ENCODE measurements at regions not wholly inside any gene's neighbourhood (a gene's known extent, or its start where the extent isn't known, plus 50 kb on each side); places are given as distances from the start of the nearest gene placed in this dataset.

- intact Hi-C loops (cut with DNase I), result no loop called here
- ATAC-seq (no peak), DNase-seq (no peak)
- Histone ChIP-seq H3K4me1 (no peaks in the 10 kb centered on the region), H3K9me3 (no peaks in the 10 kb centered on the region), H3K36me3 (replicated peaks in 1 of 2; ENCODE audit: insufficient read depth in 1 of 2, low read depth in 2 of 2) (no peaks in the 10 kb centered on the region), H3K27me3 (no peaks in the 10 kb centered on the region), H3K27ac (no peak overlapping the region), H3K4me3 (no peak overlapping the region)
- 60 to 65% methylated on average over 6 of the region's 6 CpGs for WGBS, 2 donors
- TF ChIP-seq POLR2A (IDR thresholded peaks at IDR 0.05), result no peak
- TF ChIP-seq CTCF (IDR thresholded peaks at IDR 0.05), result no peak
These were observed 487.5 kb downstream of the EPM2A start for GRCh38 chr6:145247692-145248419.

- H3K9me3 ChIP-seq, result no peaks in the 10 kb centered on the region
- TF ChIP-seq CTCF (IDR thresholded peaks at IDR 0.05), result no peak
- TF ChIP-seq POLR2A (IDR thresholded peaks at IDR 0.05), result no peak
- ATAC-seq, result no peak
- H3K27ac ChIP-seq, result no peak overlapping the region
- no peak for DNase-seq
- no peaks in the 10 kb centered on the region for H3K4me1 ChIP-seq
- no peaks in the 10 kb centered on the region for H3K27me3 ChIP-seq
- no peak overlapping the region for H3K4me3 ChIP-seq
- intact Hi-C loops (cut with DNase I), result no loop called here
- 52 to 60% methylated on average over 3 of the region's 3 CpGs for WGBS, 2 donors
- no peaks in the 10 kb centered on the region for H3K36me3 ChIP-seq (replicated peaks in 1 of 2; ENCODE audit: insufficient read depth in 1 of 2, low read depth in 2 of 2)
These were observed 484.9 kb downstream of the EPM2A start for GRCh38 chr6:145250436-145250835.

DNA sequence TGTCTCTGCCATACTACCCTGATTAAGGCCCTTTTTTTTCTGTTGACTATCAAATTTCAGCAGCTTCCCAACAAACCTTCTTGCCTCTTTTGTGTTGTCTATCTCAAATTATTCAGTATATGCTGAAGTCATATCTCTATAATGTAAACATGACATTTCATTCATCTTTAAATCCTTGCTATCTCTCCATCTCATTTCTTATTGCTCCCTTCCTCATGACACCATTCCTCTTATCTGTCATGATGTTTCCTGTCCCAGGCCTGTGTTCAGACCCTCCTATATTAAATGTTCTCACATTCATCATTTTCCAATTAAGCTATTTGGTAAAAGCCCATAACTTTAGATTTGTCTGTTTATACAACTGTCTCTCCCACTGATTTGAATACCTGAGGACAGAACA lies 482.6 kb downstream of the EPM2A start:
- TF ChIP-seq CTCF (IDR thresholded peaks at IDR 0.05) (no peak), POLR2A (IDR thresholded peaks at IDR 0.05) (no peak)
- intact Hi-C loops (cut with DNase I), result no loop called here
- no peaks in the 10 kb centered on the region for H3K36me3 ChIP-seq (replicated peaks in 1 of 2; ENCODE audit: insufficient read depth in 1 of 2, low read depth in 2 of 2)
- DNase-seq, result no peak
- H3K27ac ChIP-seq, result no peak overlapping the region
- H3K9me3 ChIP-seq, result no peaks in the 10 kb centered on the region
- H3K4me1 ChIP-seq, result no peaks in the 10 kb centered on the region
- H3K4me3 ChIP-seq, result no peak overlapping the region
- ATAC-seq, result no peak
- H3K27me3 ChIP-seq, result no peaks in the 10 kb centered on the region

- Histone ChIP-seq H3K27ac (no peak overlapping the region), H3K27me3 (no peaks in the 10 kb centered on the region), H3K4me3 (no peak overlapping the region), H3K9me3 (no peaks in the 10 kb centered on the region), H3K4me1 (no peaks in the 10 kb centered on the region), H3K36me3 (replicated peaks in 1 of 2; ENCODE audit: insufficient read depth in 1 of 2, low read depth in 2 of 2) (no peaks in the 10 kb centered on the region)
- TF ChIP-seq CTCF (IDR thresholded peaks at IDR 0.05) (no peak), POLR2A (IDR thresholded peaks at IDR 0.05) (no peak)
- no peak for ATAC-seq
- DNase-seq, result no peak
- intact Hi-C loops (cut with DNase I), result no loop called here
- 56 to 58% methylated on average over 4 to 5 of the region's 5 CpGs for WGBS, 2 donors
These were observed 480.5 kb downstream of the EPM2A start for GRCh38 chr6:145254649-145255401.
